Activated CD8-positive, alpha-beta T cell treated with anti-CD3 and anti-CD28 coated beads, Interleukin-2, amount 10 ng/mL, durations not matched to agents 7 days and 5 days (primary cell): ENCODE measurements at regions not wholly inside any gene's neighbourhood (a gene's known extent, or its start where the extent isn't known, plus 50 kb on each side); places are given as distances from the start of the nearest gene placed in this dataset.

ENCODE experiments used
- ATAC-seq: fragments of 150-1000 bp; cut with Tn5 transposase; one replicate; pipeline ENCODE4 v1.10.0; 2021; ENCODE audit warnings: moderate library complexity
- CTCF ChIA-PET: fragments of 350-600 bp; sonication (Branson Sonifier 250); formaldehyde crosslinking; loops from one replicate; lab custom pipeline; 2021; ENCODE audit warnings: antibody characterized with exemption; lab: Charles Lee
- POLR2A ChIA-PET: fragments of 350-600 bp; sonication (Branson Sonifier 250); formaldehyde crosslinking; loops from one replicate; lab custom pipeline; 2021; ENCODE audit warnings: antibody characterized with exemption; lab: Charles Lee
- DNase-seq: peaks from one replicate; pipeline ENCODE4 v3.0.0-alpha.2; 2020
- H3K27ac Mint-ChIP-seq: one replicate; pipeline ENCODE4 v1.8.0; 2021; ENCODE audit warnings: mild to moderate bottlenecking, mixed read lengths
- H3K27me3 Mint-ChIP-seq: one replicate; pipeline ENCODE4 v1.8.0; 2021; ENCODE audit warnings: low read depth, mixed read lengths
- H3K36me3 Mint-ChIP-seq: one replicate; pipeline ENCODE4 v1.8.0; 2021; ENCODE audit warnings: low read depth, mixed read lengths
- H3K4me1 Mint-ChIP-seq: one replicate; pipeline ENCODE4 v1.8.0; 2021; ENCODE audit warnings: low read depth, mixed read lengths
- H3K4me3 Mint-ChIP-seq: one replicate; pipeline ENCODE4 v1.8.0; 2021; ENCODE audit warnings: mild to moderate bottlenecking, mixed read lengths
- H3K9me3 Mint-ChIP-seq: one replicate; pipeline ENCODE4 v1.8.0; 2022; ENCODE audit warnings: mixed read lengths; ENCODE audit not compliant: insufficient read depth

GRCh38 chr3:21859124-21860081 is 108.4 kb upstream of the ZNF385D start:
- ATAC-seq: no peak
- POLR2A ChIA-PET: no interaction called here
- H3K4me1 Mint-ChIP-seq: no peaks in the 10 kb centered on the region
- peaks cover 16% of the 10 kb centered on the region for H3K9me3 Mint-ChIP-seq
- CTCF ChIA-PET: interaction anchor here (1.1 kb wide), 1 partner anchor 11 kb away, joined by 3 read pairs; no protein-coding TSS in a partner anchor
- no peak overlapping the region for H3K27ac Mint-ChIP-seq
- H3K4me3 Mint-ChIP-seq: no peak overlapping the region
- no peak for DNase-seq
- no peaks in the 10 kb centered on the region for H3K27me3 Mint-ChIP-seq
- no peaks in the 10 kb centered on the region for H3K36me3 Mint-ChIP-seq

GRCh38 chr3:21860082-21860475 is 109.1 kb upstream of the ZNF385D start:
- H3K4me3 Mint-ChIP-seq: no peak overlapping the region
- no peaks in the 10 kb centered on the region for H3K4me1 Mint-ChIP-seq
- H3K9me3 Mint-ChIP-seq: peaks cover 16% of the 10 kb centered on the region
- POLR2A ChIA-PET: no interaction called here
- H3K36me3 Mint-ChIP-seq: no peaks in the 10 kb centered on the region
- no peaks in the 10 kb centered on the region for H3K27me3 Mint-ChIP-seq
- no peak for ATAC-seq
- no peak overlapping the region for H3K27ac Mint-ChIP-seq
- CTCF ChIA-PET: no interaction called here
- DNase-seq: no peak

- ChIA-PET CTCF (no interaction called here), POLR2A (no interaction called here)
- no peaks in the 10 kb centered on the region for H3K36me3 Mint-ChIP-seq
- H3K27ac Mint-ChIP-seq: no peak overlapping the region
- no peak overlapping the region for H3K4me3 Mint-ChIP-seq
- DNase-seq (no peak), ATAC-seq (no peak)
- peaks cover 16% of the 10 kb centered on the region for H3K9me3 Mint-ChIP-seq
- no peaks in the 10 kb centered on the region for H3K4me1 Mint-ChIP-seq
- H3K27me3 Mint-ChIP-seq: no peaks in the 10 kb centered on the region
These were observed 109.6 kb upstream of the ZNF385D start for GRCh38 chr3:21860657-21861056.

DNA sequence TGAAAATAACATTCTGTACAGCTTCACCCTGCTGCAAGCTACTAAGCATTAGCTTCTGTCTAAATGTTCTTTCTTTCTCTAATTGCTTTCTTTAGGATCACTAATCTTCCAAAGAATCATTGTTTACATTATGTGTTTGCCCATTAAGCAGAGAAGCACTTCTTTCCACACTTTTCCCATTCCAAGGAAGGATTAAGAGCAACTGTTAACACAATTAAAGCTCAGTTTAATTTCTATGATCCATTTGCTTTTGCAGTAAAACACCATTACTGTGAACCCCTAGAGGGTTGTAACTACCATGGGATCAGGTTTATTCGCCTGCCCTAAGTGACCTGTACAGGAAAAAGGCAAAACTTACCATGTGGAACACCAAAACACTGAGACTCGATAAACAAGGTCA is 125.8 kb upstream of the ZNF385D start:
- H3K4me3 Mint-ChIP-seq: no peak overlapping the region
- ChIA-PET POLR2A (no interaction called here), CTCF (no interaction called here)
- no peaks in the 10 kb centered on the region for H3K36me3 Mint-ChIP-seq
- DNase-seq (no peak), ATAC-seq (no peak)
- no peaks in the 10 kb centered on the region for H3K4me1 Mint-ChIP-seq
- no peaks in the 10 kb centered on the region for H3K27me3 Mint-ChIP-seq
- H3K9me3 Mint-ChIP-seq: peaks cover 11% of the 10 kb centered on the region
- no peak overlapping the region for H3K27ac Mint-ChIP-seq

DNA sequence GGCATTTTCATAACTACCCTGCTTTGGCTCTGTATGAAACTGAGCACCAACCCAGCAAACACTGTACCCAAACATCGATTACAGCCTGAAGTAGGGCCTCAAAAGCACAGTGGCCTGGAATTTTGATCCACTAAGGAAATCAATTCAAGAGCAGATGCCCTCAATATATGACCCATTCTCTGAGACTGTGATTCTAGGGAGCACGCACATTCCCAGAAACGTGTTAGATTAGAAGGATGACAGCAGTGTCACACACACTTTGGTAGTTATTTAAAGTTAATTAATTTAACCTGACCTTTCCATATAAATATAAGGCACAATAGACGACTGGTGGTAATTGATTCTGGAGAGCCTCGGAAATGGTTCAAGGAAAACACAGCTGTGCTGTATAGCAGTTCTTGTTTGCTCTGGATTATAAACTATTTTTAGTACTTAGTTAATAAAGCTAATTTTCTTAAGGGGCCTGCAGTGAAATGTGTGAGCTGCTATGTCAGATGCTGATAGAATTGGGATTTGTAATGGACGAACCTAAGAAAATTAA is 126.3 kb upstream of the ZNF385D start:
- POLR2A ChIA-PET: interaction anchor here (0.6 kb wide), 1 partner anchor 589 kb away, joined by 3 read pairs; no protein-coding TSS in a partner anchor
- Mint-ChIP-seq H3K4me3 (no peak overlapping the region), H3K27ac (no peak overlapping the region), H3K27me3 (no peaks in the 10 kb centered on the region), H3K4me1 (no peaks in the 10 kb centered on the region), H3K9me3 (peaks cover 11% of the 10 kb centered on the region), H3K36me3 (no peaks in the 10 kb centered on the region)
- ATAC-seq (no peak), DNase-seq (no peak)
- CTCF ChIA-PET: no interaction called here

- POLR2A ChIA-PET: no interaction called here
- no peak for DNase-seq
These were observed 128.3 kb upstream of the ZNF385D start for GRCh38 chr3:21879184-21879886.

DNA sequence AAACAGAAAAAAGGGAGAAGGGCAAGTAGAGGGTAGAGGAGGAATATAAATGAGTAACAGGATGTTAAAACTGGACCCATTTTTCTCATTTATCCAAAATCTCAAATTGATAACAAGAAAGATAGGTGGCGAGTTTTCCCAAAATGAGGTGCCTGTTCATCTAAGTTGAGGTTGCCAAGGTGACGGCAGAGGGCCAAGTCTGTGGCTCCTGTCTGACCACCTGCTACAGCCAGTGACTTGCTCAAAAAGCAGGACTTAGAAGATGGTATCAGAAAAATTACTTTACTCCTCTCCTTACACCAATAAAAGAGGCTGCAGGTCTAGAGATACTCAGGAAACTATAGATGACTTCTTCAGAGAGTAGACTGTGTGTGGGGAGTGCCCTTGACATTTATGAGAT is 137.6 kb upstream of the ZNF385D start:
- Mint-ChIP-seq H3K36me3 (no peaks in the 10 kb centered on the region), H3K4me1 (no peaks in the 10 kb centered on the region), H3K27me3 (no peaks in the 10 kb centered on the region), H3K27ac (no peak overlapping the region), H3K4me3 (no peak overlapping the region), H3K9me3 (no peaks in the 10 kb centered on the region)
- ATAC-seq (no peak), DNase-seq (no peak)
- ChIA-PET CTCF (no interaction called here), POLR2A (no interaction called here)

More at GRCh38 chr3:21879184-21879886, 128.3 kb upstream of the ZNF385D start:
- Mint-ChIP-seq H3K27ac (no peak overlapping the region), H3K4me1 (no peaks in the 10 kb centered on the region), H3K4me3 (no peak overlapping the region), H3K36me3 (no peaks in the 10 kb centered on the region), H3K27me3 (no peaks in the 10 kb centered on the region), H3K9me3 (peaks cover 11% of the 10 kb centered on the region)
- no peak for ATAC-seq
- CTCF ChIA-PET: no interaction called here

DNA sequence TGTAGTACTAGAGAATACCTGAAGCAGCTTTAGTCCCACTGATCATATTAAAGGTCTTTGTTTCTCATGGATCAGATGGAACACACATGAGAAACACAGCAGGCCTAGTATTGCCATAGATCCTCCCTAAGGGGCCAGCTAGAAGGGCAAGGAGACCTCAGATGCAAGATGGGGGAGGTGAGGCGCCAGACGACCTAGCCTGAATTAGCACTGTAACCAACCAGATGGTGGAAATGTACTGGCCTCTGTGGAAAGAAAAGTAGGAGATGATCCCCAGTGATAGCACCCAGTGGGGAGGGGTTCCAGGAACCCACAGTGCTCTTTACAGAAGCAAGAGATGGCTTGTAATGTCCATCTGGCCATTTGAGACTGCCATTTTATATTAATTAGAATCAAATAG is 138.2 kb upstream of the ZNF385D start:
- H3K27ac Mint-ChIP-seq: no peak overlapping the region
- no peak overlapping the region for H3K4me3 Mint-ChIP-seq
- ChIA-PET POLR2A (no interaction called here), CTCF (no interaction called here)
- H3K9me3 Mint-ChIP-seq: no peaks in the 10 kb centered on the region
- H3K4me1 Mint-ChIP-seq: no peaks in the 10 kb centered on the region
- no peaks in the 10 kb centered on the region for H3K36me3 Mint-ChIP-seq
- H3K27me3 Mint-ChIP-seq: no peaks in the 10 kb centered on the region
- ATAC-seq (no peak), DNase-seq (no peak)

GRCh38 chr3:21892104-21892503 is 141.1 kb upstream of the ZNF385D start:
- Mint-ChIP-seq H3K9me3 (no peaks in the 10 kb centered on the region), H3K27ac (no peak overlapping the region), H3K4me1 (no peaks in the 10 kb centered on the region), H3K4me3 (no peak overlapping the region), H3K36me3 (no peaks in the 10 kb centered on the region), H3K27me3 (no peaks in the 10 kb centered on the region)
- DNase-seq: no peak
- no peak for ATAC-seq
- CTCF ChIA-PET: no interaction called here
- POLR2A ChIA-PET: no interaction called here

- H3K36me3 Mint-ChIP-seq: no peaks in the 10 kb centered on the region
- no peaks in the 10 kb centered on the region for H3K4me1 Mint-ChIP-seq
- CTCF ChIA-PET: no interaction called here
- DNase-seq: no peak
- no peak overlapping the region for H3K4me3 Mint-ChIP-seq
- POLR2A ChIA-PET: no interaction called here
- no peaks in the 10 kb centered on the region for H3K9me3 Mint-ChIP-seq
- H3K27me3 Mint-ChIP-seq: no peaks in the 10 kb centered on the region
- no peak overlapping the region for H3K27ac Mint-ChIP-seq
- ATAC-seq: no peak
These were observed 142.2 kb upstream of the ZNF385D start for GRCh38 chr3:21893242-21893641.

DNA sequence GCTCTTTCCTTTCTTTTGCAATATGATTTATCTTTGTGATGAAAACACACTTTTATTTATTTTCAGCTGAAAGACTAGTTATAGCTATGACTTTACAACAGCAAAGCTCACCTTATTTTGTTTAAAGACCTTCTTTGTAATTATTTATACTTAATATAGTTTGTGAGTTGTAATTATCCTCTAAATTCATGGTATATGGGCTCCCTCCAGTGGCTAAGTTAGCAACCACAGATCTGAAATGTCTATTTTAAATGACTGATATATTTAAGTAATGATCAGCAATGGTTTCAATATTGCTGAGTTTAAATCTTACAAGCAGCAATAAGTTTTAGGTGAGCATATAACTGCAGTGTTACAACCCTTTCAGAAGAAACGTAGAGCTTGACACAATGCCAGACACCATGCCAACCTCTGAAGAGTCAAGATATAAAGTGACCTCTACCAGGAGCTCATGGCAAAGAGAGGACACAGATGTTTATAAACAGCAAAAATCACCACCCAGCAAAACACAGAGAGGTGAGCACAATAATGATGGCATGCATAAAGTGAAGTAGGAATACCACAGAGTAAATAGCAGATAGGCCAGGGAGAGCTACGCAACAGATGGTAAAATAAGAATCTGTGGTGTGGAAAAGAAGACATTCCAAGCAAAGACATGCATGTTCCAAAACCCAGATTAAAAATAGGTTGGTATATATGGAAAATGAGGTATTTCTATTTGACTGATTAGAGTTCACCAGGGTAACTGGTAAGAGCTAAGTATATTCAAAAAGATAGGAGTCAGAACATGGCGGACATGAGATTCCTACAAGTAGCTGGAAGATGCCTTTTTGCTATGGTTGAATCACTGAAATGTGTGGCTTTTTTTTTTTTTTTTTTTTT is 143.7 kb upstream of the ZNF385D start:
- POLR2A ChIA-PET: no interaction called here
- H3K9me3 Mint-ChIP-seq: peaks cover 3% of the 10 kb centered on the region

More for the DNA sequence above, 143.7 kb upstream of the ZNF385D start:
- no peaks in the 10 kb centered on the region for H3K4me1 Mint-ChIP-seq
- CTCF ChIA-PET: interaction anchor here (0.8 kb wide), 1 partner anchor 15 kb away, joined by 3 read pairs; no protein-coding TSS in a partner anchor
- ATAC-seq (no peak), DNase-seq (no peak)
- no peak overlapping the region for H3K4me3 Mint-ChIP-seq
- no peaks in the 10 kb centered on the region for H3K36me3 Mint-ChIP-seq
- H3K27ac Mint-ChIP-seq: no peak overlapping the region
- H3K27me3 Mint-ChIP-seq: no peaks in the 10 kb centered on the region
